EH (cell line): ENCODE measurements at regions not wholly inside any gene's neighbourhood (a gene's known extent, or its start where the extent isn't known, plus 50 kb on each side); places are given as distances from the start of the nearest gene placed in this dataset.

Experiments
- DNase-seq: peaks from one replicate; pipeline ENCODE4 v3.0.0-alpha.2; 2015; ENCODE audit warnings: low read depth

- no peak for DNase-seq
Observed at GRCh38 chr5:5683174-5683573, 260.7 kb downstream of the ICE1 start.

- DNase-seq: no peak
Observed at GRCh38 chr5:5678909-5679308, 256.4 kb downstream of the ICE1 start.

GRCh38 chr5:5677738-5678137 is 255.3 kb downstream of the ICE1 start:
- DNase-seq: no peak

GRCh38 chr5:5676218-5676617 is 253.7 kb downstream of the ICE1 start:
- no peak for DNase-seq

GRCh38 chr5:5675511-5675910 is 253.0 kb downstream of the ICE1 start:
- DNase-seq: no peak

- no peak for DNase-seq
Observed at GRCh38 chr5:5671823-5672222, 249.3 kb downstream of the ICE1 start.

- DNase-seq: no peak
Observed at GRCh38 chr5:5667136-5667554, 244.7 kb downstream of the ICE1 start.

- no peak for DNase-seq
Observed at GRCh38 chr5:5666369-5666768, 243.9 kb downstream of the ICE1 start.

- DNase-seq: no peak
Observed at GRCh38 chr5:5666076-5666365, 243.5 kb downstream of the ICE1 start.

- no peak for DNase-seq
Observed at GRCh38 chr5:5665225-5666075, 243.0 kb downstream of the ICE1 start.

GRCh38 chr5:5658889-5659465 is 236.5 kb downstream of the ICE1 start:
- no peak for DNase-seq

GRCh38 chr5:5658226-5658625 is 235.7 kb downstream of the ICE1 start:
- DNase-seq: no peak

GRCh38 chr5:5652181-5652580 is 229.7 kb downstream of the ICE1 start:
- DNase-seq: no peak

- DNase-seq: no peak
Observed at GRCh38 chr5:5650949-5651348, 228.5 kb downstream of the ICE1 start.

- no peak for DNase-seq
Observed at GRCh38 chr5:5650242-5650641, 227.8 kb downstream of the ICE1 start.

- DNase-seq: no peak
Observed at GRCh38 chr5:5649641-5650040, 227.2 kb downstream of the ICE1 start.

- DNase-seq: no peak
Observed at GRCh38 chr5:5648694-5649093, 226.2 kb downstream of the ICE1 start.

GRCh38 chr5:5645891-5646290 is 223.4 kb downstream of the ICE1 start:
- no peak for DNase-seq

GRCh38 chr5:5645198-5645597 is 222.7 kb downstream of the ICE1 start:
- no peak for DNase-seq

GRCh38 chr5:5644249-5644648 is 221.8 kb downstream of the ICE1 start:
- no peak for DNase-seq

- no peak for DNase-seq
Observed at GRCh38 chr5:5643481-5643880, 221.0 kb downstream of the ICE1 start.

GRCh38 chr5:5638211-5638610 is 215.7 kb downstream of the ICE1 start:
- no peak for DNase-seq

GRCh38 chr5:5637173-5637572 is 214.7 kb downstream of the ICE1 start:
- no peak for DNase-seq

- no peak for DNase-seq
Observed at GRCh38 chr5:5634817-5635216, 212.3 kb downstream of the ICE1 start.
